GM12891 (cell line): ENCODE measurements at regions not wholly inside any gene's neighbourhood (a gene's known extent, or its start where the extent isn't known, plus 50 kb on each side); places are given as distances from the start of the nearest gene placed in this dataset.

ENCODE experiments used
- POLR2A ChIP-seq: IDR thresholded peaks from 2 replicates; pipeline ENCODE4 v1.6.1; 2011; ENCODE audit warnings: low read depth, low read length, control low read depth
- POLR2AphosphoS5 ChIP-seq: IDR thresholded peaks from 2 replicates; pipeline ENCODE4 v1.6.1; 2011; ENCODE audit warnings: low read depth, low read length, control low read depth
- POU2F2 ChIP-seq: IDR thresholded peaks from 2 replicates; pipeline ENCODE4 v1.6.1; 2011; ENCODE audit warnings: low read depth, mild to moderate bottlenecking, control low read depth, low read length, moderate library complexity
- SPI1 ChIP-seq: IDR thresholded peaks from 2 replicates; pipeline ENCODE4 v1.6.1; 2011; ENCODE audit warnings: low read depth, low read length, control low read depth
- TAF1 ChIP-seq: IDR thresholded peaks from 2 replicates; pipeline ENCODE4 v1.6.1; 2011; ENCODE audit warnings: low read depth, low read length, control low read depth

DNA sequence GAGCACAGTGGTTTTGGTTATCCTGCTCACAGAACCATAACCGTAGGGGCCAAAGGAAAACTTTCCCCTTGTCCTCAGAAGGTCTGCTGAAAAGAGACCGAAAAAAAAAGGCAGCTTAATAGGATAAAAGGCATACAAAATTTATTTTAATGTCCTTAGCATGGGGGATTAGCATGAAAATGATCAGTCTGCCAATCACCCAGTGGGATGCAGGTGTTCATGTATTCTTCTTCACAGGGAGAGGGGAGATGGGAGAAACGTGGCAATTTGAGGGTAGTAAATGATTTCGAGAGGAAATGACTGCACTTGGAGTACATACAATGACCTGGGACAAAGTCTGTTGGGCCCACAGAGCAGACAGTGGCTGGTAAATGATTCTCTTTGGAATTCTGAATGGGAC is 194.0 kb downstream of the AJAP1 start:
- TF ChIP-seq TAF1, result no peak
- no peak for TF ChIP-seq POLR2A
- no peak for TF ChIP-seq POLR2AphosphoS5
- TF ChIP-seq SPI1, result no peak
- no peak for TF ChIP-seq POU2F2
